ENCODE measurements at regions not wholly inside any gene's neighbourhood (a gene's known extent, or its start where the extent isn't known, plus 50 kb on each side); places are given as distances from the start of the nearest gene placed in this dataset.

- Histone ChIP-seq H3K27me3 (ENCODE audit: low read length) (no peaks in the 10 kb centered on the region), H3K4me1 (ENCODE audit: low read length) (no peaks in the 10 kb centered on the region), H3K27ac (ENCODE audit: low read length) (no peak overlapping the region), H3K9ac (ENCODE audit: low read length) (no peak overlapping the region), H3K36me3 (ENCODE audit: insufficient read depth, low read length) (no peaks in the 10 kb centered on the region), H3K9me3 (ENCODE audit: low read length) (peaks cover 3% of the 10 kb centered on the region), H3K79me2 (ENCODE audit: low read length) (no peaks in the 10 kb centered on the region), H2AFZ (ENCODE audit: low read length) (no peak overlapping the region), H3K4me2 (ENCODE audit: low read depth, low read length, poor library complexity, severe bottlenecking) (no peak overlapping the region), H3K9me2 (replicated peaks; ENCODE audit: insufficient read depth, low read length) (no peaks in the 10 kb centered on the region), H3K4me3 (ENCODE audit: low read length) (no peak overlapping the region), H4K20me1 (ENCODE audit: insufficient read depth, low read depth, low read length) (no peaks in the 10 kb centered on the region)
- no peak for DNase-seq
Observed at GRCh38 chr9:81108821-81109220, 580.5 kb downstream of the TLE1 start.

- no peak overlapping the region for H3K9ac ChIP-seq (ENCODE audit: low read length)
- H3K4me2 ChIP-seq (ENCODE audit: low read depth, low read length, poor library complexity, severe bottlenecking): no peak overlapping the region
- H3K4me1 ChIP-seq (ENCODE audit: low read length): no peaks in the 10 kb centered on the region
- no peaks in the 10 kb centered on the region for H3K79me2 ChIP-seq (ENCODE audit: low read length)
- DNase-seq: no peak
- no peaks in the 10 kb centered on the region for H3K36me3 ChIP-seq (ENCODE audit: insufficient read depth, low read length)
- no peak overlapping the region for H2AFZ ChIP-seq (ENCODE audit: low read length)
- H3K27ac ChIP-seq (ENCODE audit: low read length): no peak overlapping the region
- H3K27me3 ChIP-seq (ENCODE audit: low read length): no peaks in the 10 kb centered on the region
- no peaks in the 10 kb centered on the region for H4K20me1 ChIP-seq (ENCODE audit: insufficient read depth, low read depth, low read length)
- H3K9me3 ChIP-seq (ENCODE audit: low read length): peaks cover 3% of the 10 kb centered on the region
- no peaks in the 10 kb centered on the region for H3K9me2 ChIP-seq (replicated peaks; ENCODE audit: insufficient read depth, low read length)
- H3K4me3 ChIP-seq (ENCODE audit: low read length): no peak overlapping the region
Observed at GRCh38 chr9:81108391-81108790, 581.0 kb downstream of the TLE1 start.

- Histone ChIP-seq H3K4me3 (ENCODE audit: low read length) (no peak overlapping the region), H2AFZ (ENCODE audit: low read length) (no peak overlapping the region), H3K79me2 (ENCODE audit: low read length) (no peaks in the 10 kb centered on the region), H3K27ac (ENCODE audit: low read length) (no peak overlapping the region), H3K27me3 (ENCODE audit: low read length) (no peaks in the 10 kb centered on the region), H3K4me2 (ENCODE audit: low read depth, low read length, poor library complexity, severe bottlenecking) (no peak overlapping the region), H3K4me1 (ENCODE audit: low read length) (no peaks in the 10 kb centered on the region), H4K20me1 (ENCODE audit: insufficient read depth, low read depth, low read length) (no peaks in the 10 kb centered on the region), H3K9me2 (replicated peaks; ENCODE audit: insufficient read depth, low read length) (no peaks in the 10 kb centered on the region), H3K9ac (ENCODE audit: low read length) (no peak overlapping the region), H3K9me3 (ENCODE audit: low read length) (peaks cover 8% of the 10 kb centered on the region), H3K36me3 (ENCODE audit: insufficient read depth, low read length) (no peaks in the 10 kb centered on the region)
- no peak for DNase-seq
Observed at GRCh38 chr9:81103597-81104471, 585.5 kb downstream of the TLE1 start.

GRCh38 chr9:81097131-81097847 lies 592.1 kb downstream of the TLE1 start:
- Histone ChIP-seq H3K36me3 (ENCODE audit: insufficient read depth, low read length) (no peaks in the 10 kb centered on the region), H3K9me3 (ENCODE audit: low read length) (peaks cover 27% of the 10 kb centered on the region), H3K27ac (ENCODE audit: low read length) (no peak overlapping the region), H3K4me3 (ENCODE audit: low read length) (no peak overlapping the region), H3K4me1 (ENCODE audit: low read length) (no peaks in the 10 kb centered on the region), H3K9me2 (replicated peaks; ENCODE audit: insufficient read depth, low read length) (no peaks in the 10 kb centered on the region), H3K9ac (ENCODE audit: low read length) (no peak overlapping the region), H4K20me1 (ENCODE audit: insufficient read depth, low read depth, low read length) (no peaks in the 10 kb centered on the region), H2AFZ (ENCODE audit: low read length) (no peak overlapping the region), H3K4me2 (ENCODE audit: low read depth, low read length, poor library complexity, severe bottlenecking) (no peak overlapping the region), H3K27me3 (ENCODE audit: low read length) (no peaks in the 10 kb centered on the region), H3K79me2 (ENCODE audit: low read length) (no peaks in the 10 kb centered on the region)
- no peak for DNase-seq

GRCh38 chr9:81096625-81097024 lies 592.7 kb downstream of the TLE1 start:
- no peaks in the 10 kb centered on the region for H3K36me3 ChIP-seq (ENCODE audit: insufficient read depth, low read length)
- no peaks in the 10 kb centered on the region for H4K20me1 ChIP-seq (ENCODE audit: insufficient read depth, low read depth, low read length)
- H3K79me2 ChIP-seq (ENCODE audit: low read length): no peaks in the 10 kb centered on the region
- H3K27me3 ChIP-seq (ENCODE audit: low read length): no peaks in the 10 kb centered on the region
- H3K9ac ChIP-seq (ENCODE audit: low read length): no peak overlapping the region
- no peak overlapping the region for H3K4me2 ChIP-seq (ENCODE audit: low read depth, low read length, poor library complexity, severe bottlenecking)
- no peaks in the 10 kb centered on the region for H3K9me2 ChIP-seq (replicated peaks; ENCODE audit: insufficient read depth, low read length)
- H2AFZ ChIP-seq (ENCODE audit: low read length): no peak overlapping the region
- no peak overlapping the region for H3K4me3 ChIP-seq (ENCODE audit: low read length)
- no peak for DNase-seq
- peaks cover 27% of the 10 kb centered on the region for H3K9me3 ChIP-seq (ENCODE audit: low read length)
- no peaks in the 10 kb centered on the region for H3K4me1 ChIP-seq (ENCODE audit: low read length)
- no peak overlapping the region for H3K27ac ChIP-seq (ENCODE audit: low read length)

GRCh38 chr9:81092057-81092456 lies 597.3 kb downstream of the TLE1 start:
- Histone ChIP-seq H3K27me3 (ENCODE audit: low read length) (no peaks in the 10 kb centered on the region), H3K4me2 (ENCODE audit: low read depth, low read length, poor library complexity, severe bottlenecking) (no peak overlapping the region), H3K9me2 (replicated peaks; ENCODE audit: insufficient read depth, low read length) (no peaks in the 10 kb centered on the region), H3K27ac (ENCODE audit: low read length) (no peak overlapping the region), H4K20me1 (ENCODE audit: insufficient read depth, low read depth, low read length) (no peaks in the 10 kb centered on the region), H3K36me3 (ENCODE audit: insufficient read depth, low read length) (no peaks in the 10 kb centered on the region), H3K9ac (ENCODE audit: low read length) (no peak overlapping the region), H2AFZ (ENCODE audit: low read length) (no peak overlapping the region), H3K79me2 (ENCODE audit: low read length) (no peaks in the 10 kb centered on the region), H3K9me3 (ENCODE audit: low read length) (peaks cover 38% of the 10 kb centered on the region; the same call in 1 of the 2 replicates), H3K4me3 (ENCODE audit: low read length) (no peak overlapping the region), H3K4me1 (ENCODE audit: low read length) (no peaks in the 10 kb centered on the region)
- DNase-seq: no peak

- Histone ChIP-seq H3K9ac (ENCODE audit: low read length) (no peak overlapping the region), H3K4me3 (ENCODE audit: low read length) (no peak overlapping the region), H3K4me1 (ENCODE audit: low read length) (no peaks in the 10 kb centered on the region), H4K20me1 (ENCODE audit: insufficient read depth, low read depth, low read length) (no peaks in the 10 kb centered on the region), H3K27ac (ENCODE audit: low read length) (no peak overlapping the region), H3K9me3 (ENCODE audit: low read length) (peaks cover 27% of the 10 kb centered on the region; the same call in 1 of the 2 replicates), H3K4me2 (ENCODE audit: low read depth, low read length, poor library complexity, severe bottlenecking) (no peak overlapping the region), H3K27me3 (ENCODE audit: low read length) (no peaks in the 10 kb centered on the region), H3K36me3 (ENCODE audit: insufficient read depth, low read length) (no peaks in the 10 kb centered on the region), H3K9me2 (replicated peaks; ENCODE audit: insufficient read depth, low read length) (no peaks in the 10 kb centered on the region), H2AFZ (ENCODE audit: low read length) (no peak overlapping the region), H3K79me2 (ENCODE audit: low read length) (no peaks in the 10 kb centered on the region)
- DNase-seq: no peak
Observed at GRCh38 chr9:81088341-81088740, 601.0 kb downstream of the TLE1 start.

GRCh38 chr9:81086416-81086815 lies 602.9 kb downstream of the TLE1 start:
- peaks cover 29% of the 10 kb centered on the region; the same call in 1 of the 2 replicates for H3K9me3 ChIP-seq (ENCODE audit: low read length)
- H3K36me3 ChIP-seq (ENCODE audit: insufficient read depth, low read length): no peaks in the 10 kb centered on the region
- no peaks in the 10 kb centered on the region for H3K4me1 ChIP-seq (ENCODE audit: low read length)
- no peak overlapping the region for H3K4me3 ChIP-seq (ENCODE audit: low read length)
- H3K79me2 ChIP-seq (ENCODE audit: low read length): no peaks in the 10 kb centered on the region
- H3K27ac ChIP-seq (ENCODE audit: low read length): no peak overlapping the region
- H3K27me3 ChIP-seq (ENCODE audit: low read length): no peaks in the 10 kb centered on the region
- H3K9ac ChIP-seq (ENCODE audit: low read length): no peak overlapping the region
- H2AFZ ChIP-seq (ENCODE audit: low read length): no peak overlapping the region
- no peaks in the 10 kb centered on the region for H4K20me1 ChIP-seq (ENCODE audit: insufficient read depth, low read depth, low read length)
- no peak for DNase-seq
- no peak overlapping the region for H3K4me2 ChIP-seq (ENCODE audit: low read depth, low read length, poor library complexity, severe bottlenecking)
- H3K9me2 ChIP-seq (replicated peaks; ENCODE audit: insufficient read depth, low read length): no peaks in the 10 kb centered on the region

All from Karpas-422 (cell line).